ENCODE measurements at regions not wholly inside any gene's neighbourhood (a gene's known extent, or its start where the extent isn't known, plus 50 kb on each side); places are given as distances from the start of the nearest gene placed in this dataset.
A peak's percentile ranks its signal among the peaks of the same experiment; 100 is the strongest.

- no peaks in the 10 kb centered on the region for H3K4me1 ChIP-seq (replicated peaks in 1 of 2)
- no peaks in the 10 kb centered on the region for H3K36me3 ChIP-seq (replicated peaks in 1 of 2)
- DNase-seq = peak in 4 of 7 donors; percentile 19 to 62 (median 26)
- peak; percentile 21 to 51 (median 28) for TF ChIP-seq CTCF (IDR thresholded peaks at IDR 0.05)
- no peak for TF ChIP-seq POLR2A (IDR thresholded peaks at IDR 0.05)
- intact Hi-C loops (cut with DNase I) = loop anchor here in 1 of 2 donors (10.0 kb wide), 1 partner anchor 558 kb away; no protein-coding TSS in a partner anchor
- H3K9me3 ChIP-seq (replicated peaks in 1 of 3) = no peaks in the 10 kb centered on the region
- no peak overlapping the region for H3K27ac ChIP-seq
- WGBS, 4 donors = 12 to 15% (median 13%) methylated on average over 5 of the region's 5 CpGs
- no peak overlapping the region for H3K4me3 ChIP-seq
- peaks cover 3% of the 10 kb centered on the region for H3K27me3 ChIP-seq
Measured at GRCh38 chr18:59996370-59996966, 96.7 kb downstream of the PMAIP1 start.

- peaks cover 3% of the 10 kb centered on the region for H3K27me3 ChIP-seq
- intact Hi-C loops (cut with DNase I) = loop anchor here in 1 of 2 donors (10.0 kb wide), 1 partner anchor 560 kb away; no protein-coding TSS in a partner anchor
- DNase-seq = no peak
- no peaks in the 10 kb centered on the region for H3K9me3 ChIP-seq (replicated peaks in 1 of 3)
- 0 to 18% (median 10%) methylated on average over 1 of the region's 1 CpG for WGBS, 4 donors
- TF ChIP-seq POLR2A (IDR thresholded peaks at IDR 0.05) (no peak), CTCF (IDR thresholded peaks at IDR 0.05) (no peak)
- H3K4me1 ChIP-seq (replicated peaks in 1 of 2) = no peaks in the 10 kb centered on the region
- H3K36me3 ChIP-seq (replicated peaks in 1 of 2) = no peaks in the 10 kb centered on the region
- H3K4me3 ChIP-seq = no peak overlapping the region
- no peak overlapping the region for H3K27ac ChIP-seq
Measured at GRCh38 chr18:59994357-59994756, 94.6 kb downstream of the PMAIP1 start.

GRCh38 chr18:59993560-59993959 lies 93.8 kb downstream of the PMAIP1 start:
- intact Hi-C loops (cut with DNase I) = loop anchor here in 1 of 2 donors (10.0 kb wide), 1 partner anchor 561 kb away; no protein-coding TSS in a partner anchor
- no peaks in the 10 kb centered on the region for H3K36me3 ChIP-seq (replicated peaks in 1 of 2)
- no peaks in the 10 kb centered on the region for H3K4me1 ChIP-seq (replicated peaks in 1 of 2)
- no peak overlapping the region for H3K27ac ChIP-seq
- TF ChIP-seq POLR2A (IDR thresholded peaks at IDR 0.05) = no peak
- no peak for TF ChIP-seq CTCF (IDR thresholded peaks at IDR 0.05)
- no peak for DNase-seq
- no peak overlapping the region for H3K4me3 ChIP-seq
- 54 to 66% (median 63%) methylated on average over 5 of the region's 5 CpGs for WGBS, 4 donors
- no peaks in the 10 kb centered on the region for H3K9me3 ChIP-seq (replicated peaks in 1 of 3)
- H3K27me3 ChIP-seq = peaks cover 3% of the 10 kb centered on the region

- H3K4me1 ChIP-seq (replicated peaks in 1 of 2) = no peaks in the 10 kb centered on the region
- no peaks in the 10 kb centered on the region for H3K36me3 ChIP-seq (replicated peaks in 1 of 2)
- TF ChIP-seq CTCF (IDR thresholded peaks at IDR 0.05) = no peak
- TF ChIP-seq POLR2A (IDR thresholded peaks at IDR 0.05) = no peak
- no peaks in the 10 kb centered on the region for H3K9me3 ChIP-seq (replicated peaks in 1 of 3)
- DNase-seq = no peak
- WGBS, 4 donors = 66 to 81% (median 69%) methylated on average over 1 of the region's 1 CpG
- peaks cover 3% of the 10 kb centered on the region for H3K27me3 ChIP-seq
- H3K27ac ChIP-seq = no peak overlapping the region
- H3K4me3 ChIP-seq = no peak overlapping the region
- intact Hi-C loops (cut with DNase I) = loop anchor here in 1 of 2 donors (10.0 kb wide), 1 partner anchor 565 kb away; no protein-coding TSS in a partner anchor
Measured at GRCh38 chr18:59990121-59990823, 90.5 kb downstream of the PMAIP1 start.

Measured in adrenal gland (tissue), 9 donors.